Fibroblast of lung (primary cell): ENCODE measurements at regions not wholly inside any gene's neighbourhood (a gene's known extent, or its start where the extent isn't known, plus 50 kb on each side); places are given as distances from the start of the nearest gene placed in this dataset.

ENCODE experiments used
- CTCF ChIP-seq, 2 donors: IDR thresholded peaks in 1 of 2; conservative IDR thresholded peaks in 1 of 2; 1 replicate in 1 of 2; 2 replicates in 1 of 2; pipeline ENCODE4 v1.5.1; 2011 to 2012; ENCODE audit warnings: low read length in 2 of 2, control low read depth in 1 of 2, inconsistent platforms in 1 of 2, low read depth in 1 of 2, mild to moderate bottlenecking in 1 of 2
- EZH2 ChIP-seq: IDR thresholded peaks from 2 replicates; pipeline ENCODE4 v1.5.1; 2012; ENCODE audit warnings: low read length, control low read depth, mild to moderate bottlenecking; ENCODE audit errors: missing control alignments

GRCh38 chr12:78473561-78473960, 391.0 kb upstream of the SYT1 start:
- TF ChIP-seq CTCF (conservative IDR thresholded peaks at IDR 0.05 in 1 of 2, IDR thresholded peaks at IDR 0.05 in 1 of 2; ENCODE audit: low read depth in 1 of 2, low read length in 2 of 2) = no peak
- no peak for TF ChIP-seq EZH2
